ENCODE measurements at regions not wholly inside any gene's neighbourhood (a gene's known extent, or its start where the extent isn't known, plus 50 kb on each side); places are given as distances from the start of the nearest gene placed in this dataset.

GRCh38 chr5:100306000-100306399 lies 229.2 kb upstream of the FAM174A start:
- no peak for TF ChIP-seq ARNTL (CRISPR knock-in tag; IDR thresholded peaks at IDR 0.05; ENCODE audit: borderline replicate concordance, low read depth)
- TF ChIP-seq OSR1 (CRISPR knock-in tag; IDR thresholded peaks at IDR 0.05): no peak
- no peak for TF ChIP-seq PATZ1 (CRISPR knock-in tag; IDR thresholded peaks at IDR 0.05; ENCODE audit: borderline replicate concordance)
- no peak for TF ChIP-seq ZNF565 (CRISPR knock-in tag; conservative IDR thresholded peaks at IDR 0.05; ENCODE audit: low read depth)
- no peak for TF ChIP-seq PPARA (CRISPR knock-in tag; IDR thresholded peaks at IDR 0.05; ENCODE audit: borderline replicate concordance)
- no peak for TF ChIP-seq ZNF70 (CRISPR knock-in tag; IDR thresholded peaks at IDR 0.05)
- no peak for TF ChIP-seq ZFP3 (CRISPR knock-in tag; IDR thresholded peaks at IDR 0.05)
- TF ChIP-seq TOX (CRISPR knock-in tag; IDR thresholded peaks at IDR 0.05; ENCODE audit: borderline replicate concordance): no peak
- no peak for TF ChIP-seq BACH2 (CRISPR knock-in tag; IDR thresholded peaks at IDR 0.05; ENCODE audit: borderline replicate concordance)
- no peak for TF ChIP-seq RARB (CRISPR knock-in tag; IDR thresholded peaks at IDR 0.05)

Measured in SK-N-SH treated with all-trans-retinoic acid at 6 μM for 48 hours (cell line).